G401.6 (cell line): ENCODE measurements at regions not wholly inside any gene's neighbourhood (a gene's known extent, or its start where the extent isn't known, plus 50 kb on each side); places are given as distances from the start of the nearest gene placed in this dataset.
A peak's percentile ranks its signal among the peaks of the same experiment; 100 is the strongest.
"Not testable (repeated sequence)": the region's sequence is repeated elsewhere in the genome, so short reads cannot be mapped to it uniquely, and the experiment has no call there.

Experiments
- FAIRE-seq: peaks from 2 replicates; lab custom pipeline; 2012; peaks lifted over from hg19 to GRCh38; lab: Jason Lieb, UNC

DNA sequence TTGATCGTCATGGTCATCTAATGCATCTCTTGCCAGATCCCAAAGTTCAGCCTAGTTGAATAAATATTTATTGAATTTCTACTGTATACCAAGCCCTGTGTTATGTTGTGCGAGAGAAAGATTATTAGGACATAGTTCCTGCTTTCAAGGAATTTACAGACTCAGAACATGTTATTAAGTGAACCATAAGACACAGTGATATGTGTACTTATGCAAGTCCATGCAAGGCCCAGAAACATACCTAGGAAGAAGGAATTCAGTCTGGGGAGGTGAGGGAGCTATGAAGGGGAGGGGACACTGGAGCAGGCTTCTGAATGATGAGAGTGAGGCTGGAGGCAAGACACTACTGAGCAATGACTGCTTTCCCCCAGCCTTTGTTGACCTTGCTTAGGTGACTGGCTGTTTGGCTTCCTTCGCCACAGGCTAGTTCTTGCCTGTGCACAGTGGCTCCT is 81.4 kb downstream of the ACAA2 start:
- no peak for FAIRE-seq

- FAIRE-seq = no peak
These were observed 81.9 kb downstream of the ACAA2 start for GRCh38 chr18:49731421-49731841.

DNA sequence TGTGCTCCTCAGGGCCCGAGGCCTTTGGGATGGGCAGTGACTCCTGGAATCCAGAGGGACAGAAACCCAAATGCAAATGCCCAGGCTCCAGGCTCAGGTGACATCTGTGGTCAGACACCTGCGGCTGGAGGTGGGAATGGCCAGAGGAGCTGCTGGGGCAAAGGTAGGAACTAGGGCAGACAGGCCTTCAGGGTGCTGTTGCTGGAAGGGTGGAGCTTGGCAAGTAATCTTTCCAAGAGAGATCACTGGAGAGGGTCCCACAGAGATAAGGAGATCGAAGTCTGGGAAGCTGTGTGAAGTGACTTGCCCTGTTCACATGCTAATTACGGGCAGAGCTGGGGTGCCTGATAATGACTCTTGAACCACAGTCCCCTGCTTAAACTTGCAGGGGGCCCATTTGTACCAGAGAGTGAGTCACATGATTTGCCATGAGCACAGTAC is 82.4 kb downstream of the ACAA2 start:
- no peak for FAIRE-seq

DNA sequence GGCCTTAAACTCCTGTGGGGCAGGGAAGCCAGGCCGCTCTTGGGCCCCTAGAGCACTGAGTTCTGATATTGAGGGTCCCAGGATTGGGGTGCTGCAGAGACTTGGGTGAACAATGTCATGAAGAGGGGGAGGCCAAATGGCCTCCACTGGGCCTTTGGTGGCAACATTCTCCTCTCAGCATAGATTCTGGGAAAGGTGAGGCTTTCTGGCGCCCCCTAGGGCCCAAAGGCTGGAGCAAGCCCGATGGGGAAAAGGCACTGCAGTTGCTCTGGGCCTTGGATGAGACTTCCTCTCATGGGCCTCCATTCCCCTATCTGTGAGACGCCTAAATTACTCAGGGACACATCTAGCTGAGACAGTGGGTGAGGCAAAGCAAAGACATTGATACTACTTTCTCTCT is 84.8 kb downstream of the ACAA2 start:
- FAIRE-seq = no peak

- FAIRE-seq = no peak
These were observed 85.5 kb downstream of the ACAA2 start for GRCh38 chr18:49727816-49728215.

DNA sequence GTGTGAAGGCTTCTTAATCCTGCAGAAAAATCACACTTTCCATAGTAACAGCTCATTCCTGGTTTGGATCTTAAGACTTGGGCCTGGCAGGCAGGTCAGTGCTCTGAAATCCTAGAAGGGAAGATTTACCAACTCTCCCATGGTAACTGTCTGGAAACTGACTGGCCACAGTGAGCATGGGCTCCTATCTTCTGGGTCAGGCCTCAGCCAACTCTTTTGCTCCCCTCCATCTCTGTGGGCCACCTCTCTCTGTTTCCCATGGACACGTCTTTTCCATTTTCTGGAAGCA is 86.7 kb downstream of the ACAA2 start:
- FAIRE-seq = no peak

GRCh38 chr18:49725809-49726674 is 87.3 kb downstream of the ACAA2 start:
- peak; percentile 96 for FAIRE-seq

GRCh38 chr18:49723648-49724180 is 89.6 kb downstream of the ACAA2 start:
- FAIRE-seq = no peak

DNA sequence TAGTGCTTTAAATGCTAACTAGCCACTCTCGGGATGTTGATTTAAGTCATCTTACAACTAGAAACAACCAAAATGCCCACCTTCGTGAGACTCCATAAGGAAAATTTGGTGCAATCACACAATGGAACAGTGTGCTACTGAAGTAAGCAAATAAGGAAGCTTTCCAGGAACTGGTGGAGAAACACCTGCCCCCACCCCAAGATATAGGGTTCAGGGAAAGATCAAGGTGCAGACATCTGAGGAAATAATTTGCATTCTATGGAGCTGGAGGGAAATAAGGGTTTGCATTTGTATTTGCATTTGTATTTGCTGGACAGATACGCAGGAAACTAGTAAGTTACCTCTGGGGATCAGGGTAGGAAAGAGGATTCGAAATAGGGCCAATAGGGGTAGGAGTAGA is 90.9 kb downstream of the ACAA2 start:
- no peak for FAIRE-seq

GRCh38 chr18:49721981-49722380 is 91.4 kb downstream of the ACAA2 start:
- FAIRE-seq = no peak

GRCh38 chr18:49720944-49721343 is 92.4 kb downstream of the ACAA2 start:
- not testable (repeated sequence) for FAIRE-seq

- FAIRE-seq = no peak
These were observed 95.7 kb downstream of the ACAA2 start for GRCh38 chr18:49717617-49718016.

- FAIRE-seq = no peak
These were observed 97.3 kb downstream of the ACAA2 start for GRCh38 chr18:49716035-49716434.

GRCh38 chr18:49709347-49709690 is 104.0 kb downstream of the ACAA2 start:
- no peak for FAIRE-seq

DNA sequence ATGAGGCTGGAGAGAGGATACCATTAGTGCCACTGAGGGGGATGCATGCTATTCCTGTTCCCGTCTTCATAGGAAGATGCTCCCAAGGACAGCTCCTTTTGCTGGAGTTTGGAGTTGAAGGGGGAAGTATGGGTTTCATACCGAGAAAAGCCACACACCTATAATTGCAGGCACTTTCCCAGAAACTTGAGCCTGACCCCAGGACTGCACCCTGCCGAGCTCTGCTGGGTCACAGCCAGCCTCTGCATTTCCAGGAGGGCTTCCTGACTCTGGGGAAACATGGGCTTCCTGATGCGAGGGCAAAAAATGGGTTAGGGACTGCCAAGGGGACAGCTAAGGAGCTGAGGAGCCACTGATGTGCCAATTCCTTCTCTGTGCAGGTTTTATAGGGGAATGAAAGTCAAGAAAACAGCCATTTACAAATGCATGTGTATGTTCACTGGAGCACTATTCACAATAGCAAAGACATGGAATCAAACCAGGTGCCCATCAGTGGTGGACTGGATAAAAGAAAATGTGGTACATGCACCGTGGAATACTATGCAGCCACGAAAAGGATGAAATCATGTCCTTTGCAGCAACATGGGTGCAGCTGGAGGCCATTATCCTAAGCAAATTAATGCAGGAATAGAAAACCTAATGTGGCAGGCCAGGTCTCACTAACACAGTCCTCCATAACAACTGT is 104.5 kb downstream of the ACAA2 start:
- no peak for FAIRE-seq

GRCh38 chr18:49707599-49707998 is 105.7 kb downstream of the ACAA2 start:
- FAIRE-seq = no peak

DNA sequence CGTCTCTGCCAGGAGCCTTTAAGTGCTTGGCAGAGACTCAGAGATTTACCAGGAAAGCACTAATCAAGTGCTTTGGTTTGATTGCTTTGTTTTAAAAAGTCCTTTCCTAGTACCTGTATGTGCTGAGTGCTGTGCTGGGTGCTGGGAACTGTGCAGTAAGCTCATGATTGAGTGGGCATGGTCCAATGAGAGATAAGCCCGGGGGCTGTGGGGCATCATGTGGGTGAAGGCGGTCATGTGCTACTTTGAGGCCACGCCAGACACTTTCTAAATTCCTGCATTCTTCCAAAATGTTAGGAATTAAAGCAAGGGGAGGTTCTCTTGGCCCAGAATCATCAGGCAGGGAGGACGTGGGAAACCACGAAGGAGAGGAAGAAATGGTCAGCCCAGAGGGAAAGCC is 109.0 kb downstream of the ACAA2 start:
- FAIRE-seq = no peak

GRCh38 chr18:49701190-49701589 is 112.1 kb downstream of the ACAA2 start:
- no peak for FAIRE-seq

DNA sequence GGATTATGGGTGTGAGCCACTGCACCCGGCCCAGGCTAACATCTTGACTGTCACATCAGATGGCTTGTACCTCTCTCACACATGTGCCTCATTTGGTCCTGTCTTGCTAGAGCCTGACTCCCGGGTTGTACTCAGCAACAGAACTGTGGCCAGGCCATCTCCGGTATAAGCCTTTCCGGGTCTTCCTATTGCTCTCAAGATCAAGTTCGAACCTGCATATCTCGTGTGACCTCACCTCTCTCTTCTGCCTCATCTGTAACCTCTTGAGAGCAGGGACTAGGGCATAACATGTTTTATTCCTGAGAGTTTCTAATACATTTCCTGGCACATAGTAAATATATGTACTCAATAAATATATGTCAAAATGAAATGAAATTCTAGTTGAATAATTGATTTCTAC is 114.0 kb downstream of the ACAA2 start:
- FAIRE-seq = no peak

DNA sequence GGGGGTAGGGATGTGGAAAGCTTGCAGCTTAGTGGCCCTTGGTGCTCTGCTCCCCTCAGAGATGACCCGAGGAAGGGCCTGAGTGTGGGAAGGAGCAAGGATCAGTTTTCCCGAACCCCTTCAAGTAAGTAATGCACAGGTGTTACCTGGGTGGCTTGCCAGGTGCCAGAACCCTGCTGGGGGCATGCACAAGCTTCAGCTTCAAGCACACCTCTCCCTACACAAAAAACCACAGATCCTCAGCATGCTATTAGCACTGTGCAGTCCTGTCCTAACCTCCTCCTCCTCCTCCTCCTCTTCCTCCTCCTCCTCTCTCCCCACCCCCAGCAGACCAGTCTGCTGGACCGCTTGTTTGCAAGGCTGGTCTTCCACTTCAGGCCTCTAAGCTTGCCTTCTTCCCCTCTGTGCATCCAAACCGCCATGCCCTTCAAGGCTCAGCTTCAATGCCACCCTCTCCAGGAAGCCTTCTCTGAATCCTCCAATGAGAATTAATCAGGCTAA is 114.8 kb downstream of the ACAA2 start:
- FAIRE-seq = no peak

DNA sequence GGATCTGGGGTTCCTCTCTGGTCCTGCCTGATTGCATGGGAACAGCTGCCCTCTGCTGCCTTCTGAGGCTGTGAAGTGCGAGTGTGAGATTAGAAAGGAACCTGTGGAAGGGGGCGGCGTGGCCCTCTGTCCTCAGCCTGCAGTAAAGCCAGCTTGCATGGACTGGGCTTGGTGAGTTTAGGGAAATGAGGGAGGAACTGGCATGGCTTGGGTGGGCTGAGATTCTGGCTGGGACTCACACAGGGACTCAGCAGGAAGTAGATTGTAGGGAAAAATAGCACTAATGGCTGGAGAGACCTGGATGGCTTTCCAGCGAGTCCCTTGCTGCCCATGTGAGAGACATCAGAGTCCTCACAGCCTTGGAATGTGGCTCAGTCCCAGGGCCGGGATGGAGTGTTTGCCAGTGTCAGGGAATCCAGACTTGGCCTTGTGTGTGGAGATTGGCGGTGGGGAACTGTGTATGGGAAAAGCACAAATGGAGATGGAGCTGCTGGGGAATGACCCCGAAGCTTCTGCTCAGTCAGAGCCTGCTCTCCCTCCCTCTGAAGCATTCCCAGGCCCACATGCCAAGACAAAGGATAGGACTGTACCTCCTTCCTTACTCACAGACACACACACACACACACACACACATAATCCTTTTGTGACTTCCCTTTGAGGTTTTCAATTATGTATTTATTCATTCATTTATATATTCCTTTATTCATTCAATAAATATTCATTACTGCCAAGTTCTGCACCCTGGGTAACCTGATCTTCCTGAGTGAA is 115.4 kb downstream of the ACAA2 start:
- FAIRE-seq = no peak

- no peak for FAIRE-seq
These were observed 116.3 kb downstream of the ACAA2 start for GRCh38 chr18:49697049-49697448.

- no peak for FAIRE-seq
These were observed 118.9 kb downstream of the ACAA2 start for GRCh38 chr18:49694402-49694801.
